GM20000 (cell line): ENCODE measurements at regions not wholly inside any gene's neighbourhood (a gene's known extent, or its start where the extent isn't known, plus 50 kb on each side); places are given as distances from the start of the nearest gene placed in this dataset.
"Not testable (repeated sequence)": the region's sequence is repeated elsewhere in the genome, so short reads cannot be mapped to it uniquely, and the experiment has no call there.

Source experiments
- DNase-seq: peaks from one replicate; pipeline ENCODE4 v3.0.0; 2012; ENCODE audit warnings: low spot score
- CTCF ChIP-seq: IDR thresholded peaks from 2 replicates; pipeline ENCODE4 v1.5.1; 2012; ENCODE audit warnings: mild to moderate bottlenecking, control low read depth; ENCODE audit errors: extremely low read depth, missing control alignments

GRCh38 chr5:72645064-72645846 is 138.0 kb upstream of the ZNF366 start:
- DNase-seq = no peak
- no peak for TF ChIP-seq CTCF

- no peak for TF ChIP-seq CTCF
- no peak for DNase-seq
These were observed 137.1 kb upstream of the ZNF366 start for GRCh38 chr5:72644296-72644695.

GRCh38 chr5:72641164-72641563 is 134.0 kb upstream of the ZNF366 start:
- TF ChIP-seq CTCF = no peak
- no peak for DNase-seq

- no peak for TF ChIP-seq CTCF
These were observed 129.8 kb upstream of the ZNF366 start for GRCh38 chr5:72637058-72637457.

GRCh38 chr5:72636565-72636964 is 129.4 kb upstream of the ZNF366 start:
- DNase-seq = not testable (repeated sequence)

More at GRCh38 chr5:72637058-72637457, 129.8 kb upstream of the ZNF366 start:
- DNase-seq = no peak

GRCh38 chr5:72634444-72634843 is 127.2 kb upstream of the ZNF366 start:
- DNase-seq = no peak
- no peak for TF ChIP-seq CTCF

- no peak for TF ChIP-seq CTCF
- no peak for DNase-seq
These were observed 126.4 kb upstream of the ZNF366 start for GRCh38 chr5:72633649-72634048.

- no peak for DNase-seq
- TF ChIP-seq CTCF = no peak
These were observed 125.8 kb upstream of the ZNF366 start for GRCh38 chr5:72633041-72633445.
